Colon (tissue), 2 donors: ENCODE measurements at regions not wholly inside any gene's neighbourhood (a gene's known extent, or its start where the extent isn't known, plus 50 kb on each side); places are given as distances from the start of the nearest gene placed in this dataset.
A peak's percentile ranks its signal among the peaks of the same experiment; 100 is the strongest.
"Not testable (repeated sequence)": the region's sequence is repeated elsewhere in the genome, so short reads cannot be mapped to it uniquely, and the experiment has no call there.

ENCODE experiments used
- FAIRE-seq: peaks from 2 replicates; lab custom pipeline; 2012; peaks lifted over from hg19 to GRCh38; lab: Jason Lieb, UNC
- donor health status: control.
- donor health status: control.

DNA sequence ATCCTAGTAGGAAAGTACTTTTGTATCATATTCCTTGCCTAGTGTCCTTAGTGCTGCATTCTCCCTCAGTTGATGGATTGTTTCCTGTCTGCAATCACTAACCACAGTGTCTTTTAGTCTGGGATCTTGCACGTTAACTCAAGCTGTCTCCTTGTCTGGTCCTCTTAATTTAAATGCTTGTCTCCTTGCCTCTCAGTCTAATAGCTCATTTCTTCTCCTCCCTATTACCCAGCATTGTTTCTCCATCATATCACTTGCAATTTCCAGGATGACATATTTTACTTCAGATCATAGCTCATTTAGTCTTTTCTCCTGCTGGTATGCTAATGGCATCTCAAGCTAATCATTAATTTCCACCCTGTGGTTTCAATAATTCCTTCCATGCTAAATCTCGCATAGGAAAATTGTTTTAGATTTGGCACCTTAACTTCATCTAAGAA lies 2052.0 kb upstream of the C9orf72 start:
- no peak for FAIRE-seq

GRCh38 chr9:29625931-29626330 lies 2052.7 kb upstream of the C9orf72 start:
- FAIRE-seq: no peak

- FAIRE-seq: not testable (repeated sequence)
Measured at GRCh38 chr9:29628856-29629255, 2055.6 kb upstream of the C9orf72 start.

- FAIRE-seq: no peak
Measured at GRCh38 chr9:29637471-29638237, 2064.4 kb upstream of the C9orf72 start.

DNA sequence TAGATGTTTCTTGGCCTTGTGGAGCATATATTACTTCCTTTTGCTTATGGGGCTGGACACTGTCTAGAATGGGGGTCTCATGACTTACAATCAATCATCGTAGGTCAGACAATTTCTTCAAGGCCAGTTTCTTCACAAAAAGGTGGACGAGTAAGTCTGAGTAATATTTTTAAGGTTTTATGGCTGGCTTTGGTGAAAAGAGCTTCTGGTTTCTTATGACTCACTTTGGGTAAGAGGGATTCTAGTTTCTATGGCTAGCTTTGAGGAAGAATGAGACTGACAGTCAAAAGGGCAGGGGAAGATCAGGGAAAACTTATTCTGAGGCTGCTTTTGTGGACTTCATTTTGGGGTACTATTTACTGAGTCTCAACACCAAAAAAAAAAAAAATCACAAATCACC lies 2067.2 kb upstream of the C9orf72 start:
- FAIRE-seq: no peak

DNA sequence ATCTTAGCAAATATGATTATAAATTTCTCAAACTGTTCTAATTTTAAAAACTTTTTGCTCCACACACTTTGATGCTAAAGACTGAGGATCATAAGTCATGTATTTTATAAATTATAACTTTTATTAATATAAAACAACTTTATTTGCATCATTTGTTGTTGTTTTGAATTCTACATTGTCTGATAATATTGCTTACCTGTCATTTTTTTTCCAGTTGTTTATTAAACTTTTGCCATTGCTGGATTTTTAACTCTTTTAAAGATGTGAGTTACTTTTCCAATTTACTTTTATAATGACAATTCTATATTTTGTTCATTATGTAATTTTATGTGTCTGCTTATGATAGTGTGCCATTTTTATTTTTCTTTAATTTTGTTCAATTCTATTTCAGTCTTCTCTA lies 2071.2 kb upstream of the C9orf72 start:
- peak; percentile 61 for FAIRE-seq

DNA sequence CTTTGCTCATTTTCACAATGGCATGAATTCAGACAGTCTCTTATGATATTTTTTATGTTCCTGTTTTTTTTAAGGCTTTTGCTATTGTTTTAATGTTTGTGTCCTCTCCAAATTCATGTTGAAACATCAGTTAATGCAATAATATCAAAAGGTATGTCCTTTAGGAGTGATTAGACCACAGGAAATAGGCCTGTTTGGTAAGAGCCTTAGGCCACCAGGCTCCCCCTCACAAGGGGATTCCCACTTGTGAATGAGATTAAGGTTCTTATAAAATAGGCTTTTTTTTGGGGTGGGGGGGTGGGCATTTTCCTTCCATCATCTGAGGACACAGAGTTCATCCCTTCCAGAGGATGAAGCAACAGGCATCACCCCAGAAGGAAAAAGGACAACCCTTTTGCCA lies 2074.2 kb upstream of the C9orf72 start:
- no peak for FAIRE-seq

DNA sequence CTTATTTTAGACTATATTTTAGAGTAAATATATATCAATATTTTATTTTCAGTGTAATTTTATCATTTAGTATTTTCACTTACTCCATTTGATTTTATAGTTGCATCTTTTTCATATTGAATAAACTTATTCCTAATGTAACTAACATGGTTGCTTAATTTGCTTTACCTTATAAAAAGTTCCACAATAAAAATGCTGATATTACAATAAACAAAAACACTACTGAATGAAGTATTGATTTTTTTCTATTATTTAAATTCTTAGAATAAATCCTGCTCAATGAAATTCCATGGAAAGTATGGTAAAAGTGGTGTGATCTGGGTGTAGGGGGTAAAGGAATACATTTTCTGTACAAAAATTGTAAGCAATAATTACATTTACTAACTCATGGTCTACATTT lies 2074.9 kb upstream of the C9orf72 start:
- no peak for FAIRE-seq

DNA sequence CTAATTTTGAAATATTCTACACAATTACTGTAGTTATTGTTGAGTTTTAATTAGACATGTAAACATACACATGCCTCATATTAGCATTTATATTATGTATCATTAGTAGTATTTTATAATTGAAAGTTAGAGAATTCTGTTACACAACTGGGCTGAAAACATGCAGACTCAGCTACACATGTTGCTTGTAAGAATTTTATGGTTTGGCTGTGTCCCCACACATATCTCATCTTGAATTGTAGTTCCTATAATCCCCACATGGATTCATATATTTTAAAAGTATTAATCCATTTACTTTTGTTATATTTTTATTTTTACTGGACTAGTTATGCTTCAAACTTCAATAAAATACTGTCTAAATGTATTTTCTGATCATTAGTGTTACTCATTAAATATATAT lies 2075.3 kb upstream of the C9orf72 start:
- FAIRE-seq: no peak

DNA sequence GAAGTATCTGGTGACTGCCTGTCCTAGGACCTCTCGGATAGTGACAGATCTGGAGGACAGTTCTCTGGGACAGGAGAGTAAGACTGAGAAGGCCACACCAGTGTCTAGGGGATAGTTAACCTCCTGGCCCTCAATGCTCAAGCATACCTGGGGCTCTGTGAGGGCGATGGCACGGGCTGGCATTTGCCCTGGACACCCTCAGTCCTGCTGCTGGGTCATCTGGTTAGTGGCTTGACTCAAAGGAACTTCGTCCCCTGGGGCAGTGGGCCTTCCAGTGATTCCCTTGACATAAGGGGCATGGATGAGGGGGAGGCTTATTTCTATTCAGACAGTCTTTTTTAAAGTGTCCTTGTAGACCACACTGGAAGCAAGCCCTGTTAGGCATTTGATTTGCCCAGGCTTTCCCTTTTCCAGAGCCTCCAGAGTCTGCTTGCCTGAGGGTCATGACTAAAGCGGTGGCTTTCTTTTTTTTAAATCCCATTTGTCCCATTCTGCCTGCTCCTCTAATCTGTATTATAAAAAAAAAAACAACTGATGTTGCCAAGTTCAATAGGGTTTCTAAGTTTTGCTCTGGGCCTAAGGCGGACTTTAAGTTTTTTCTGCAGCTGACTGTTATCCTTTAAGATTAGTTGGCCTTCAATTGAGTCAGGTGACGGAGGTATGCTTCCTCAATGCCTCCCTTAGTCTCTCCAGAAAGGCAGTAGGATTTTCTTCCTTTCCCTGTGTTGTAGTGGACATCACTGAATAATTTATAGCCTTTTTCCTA lies 2083.5 kb upstream of the C9orf72 start:
- no peak for FAIRE-seq

DNA sequence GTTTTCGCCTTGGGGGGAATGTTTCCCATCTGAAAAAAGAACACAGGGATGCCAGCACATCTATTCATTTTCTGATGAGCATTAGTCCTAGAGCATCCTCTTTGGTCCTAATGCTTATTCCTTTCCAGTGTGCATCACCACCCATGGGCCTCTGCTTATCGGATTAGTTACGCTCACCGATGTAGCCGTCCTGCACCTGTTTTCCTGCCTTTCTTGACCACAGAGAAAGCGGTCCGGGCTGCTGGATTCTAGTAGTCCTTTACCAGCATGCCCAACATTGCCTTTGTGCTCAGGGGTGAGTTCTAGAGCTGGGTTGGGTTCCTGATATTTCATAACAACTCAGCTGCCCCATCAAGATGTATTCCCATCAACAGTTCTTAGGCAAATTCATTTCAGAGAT lies 2084.5 kb upstream of the C9orf72 start:
- no peak for FAIRE-seq

GRCh38 chr9:29659014-29659413 lies 2085.7 kb upstream of the C9orf72 start:
- FAIRE-seq: no peak

- no peak for FAIRE-seq
Measured at GRCh38 chr9:29659736-29660135, 2086.5 kb upstream of the C9orf72 start.

GRCh38 chr9:29668732-29669131 lies 2095.5 kb upstream of the C9orf72 start:
- no peak for FAIRE-seq

DNA sequence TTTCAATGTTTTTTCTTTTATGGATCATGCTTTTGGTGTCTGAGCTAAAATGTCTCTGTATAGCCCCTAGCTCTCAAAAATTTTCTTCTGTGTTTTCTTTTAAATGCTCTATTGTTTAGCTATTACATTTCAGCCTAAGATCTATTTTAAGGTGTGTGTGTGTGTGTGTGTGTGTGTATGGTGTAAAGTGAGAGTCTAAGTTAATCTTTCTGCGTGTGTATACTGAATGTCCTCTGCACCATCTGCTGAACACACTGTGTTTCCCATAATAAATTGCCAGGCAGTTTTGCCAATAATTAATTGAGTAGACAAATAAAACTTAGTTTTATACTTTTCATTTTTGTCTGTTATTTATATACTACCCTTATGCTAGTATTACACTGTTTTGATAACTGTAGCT lies 2096.3 kb upstream of the C9orf72 start:
- no peak for FAIRE-seq

- FAIRE-seq: no peak
Measured at GRCh38 chr9:29685531-29685930, 2112.2 kb upstream of the C9orf72 start.

DNA sequence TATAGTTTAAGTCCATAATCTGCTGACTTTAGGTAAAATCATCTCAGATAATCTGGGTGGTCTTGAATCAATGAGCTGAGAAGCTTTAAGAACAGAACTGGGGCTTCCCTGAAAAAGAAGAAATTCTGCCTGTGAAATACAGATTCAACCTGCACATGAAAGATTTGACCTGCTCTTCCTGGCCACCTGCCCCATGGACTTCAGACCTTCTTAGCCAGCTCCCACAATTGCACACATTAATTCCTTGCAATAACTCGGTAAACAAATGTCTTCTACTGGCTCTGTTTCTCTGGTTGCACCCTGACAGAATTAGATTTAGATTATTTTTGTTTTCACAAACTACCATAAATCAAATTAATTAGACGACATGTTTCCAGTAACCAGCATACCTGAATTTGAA lies 2117.9 kb upstream of the C9orf72 start:
- no peak for FAIRE-seq

DNA sequence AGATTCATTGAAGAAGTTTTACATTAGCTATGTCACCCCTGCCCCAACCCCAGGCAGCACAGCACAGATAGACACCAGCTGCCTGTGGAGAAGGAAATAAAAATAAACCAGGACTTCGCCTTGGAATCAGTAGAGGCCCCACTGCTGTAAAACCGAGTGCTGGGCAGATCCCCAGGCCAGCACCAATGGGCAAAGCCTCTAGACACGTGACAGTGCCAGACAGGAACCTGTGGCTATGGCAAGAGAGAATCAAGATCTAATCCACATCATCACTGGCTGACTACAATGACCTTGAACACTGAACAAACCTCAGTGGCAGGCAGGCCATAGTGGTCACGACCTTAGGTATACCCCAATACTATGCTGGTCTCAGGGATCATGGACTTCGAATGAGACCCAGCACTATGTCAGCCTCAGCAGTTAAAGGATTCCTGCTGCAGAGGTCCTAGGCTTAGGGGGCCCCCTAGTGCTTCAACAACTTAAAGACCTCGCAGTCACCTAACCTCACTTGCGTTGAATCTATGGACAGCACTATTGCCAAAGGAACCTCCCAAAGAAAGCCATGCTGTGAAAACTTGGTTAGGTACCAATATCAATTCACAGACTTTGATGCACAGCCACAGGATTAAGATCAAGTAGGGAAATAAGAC lies 2118.6 kb upstream of the C9orf72 start:
- FAIRE-seq: no peak

DNA sequence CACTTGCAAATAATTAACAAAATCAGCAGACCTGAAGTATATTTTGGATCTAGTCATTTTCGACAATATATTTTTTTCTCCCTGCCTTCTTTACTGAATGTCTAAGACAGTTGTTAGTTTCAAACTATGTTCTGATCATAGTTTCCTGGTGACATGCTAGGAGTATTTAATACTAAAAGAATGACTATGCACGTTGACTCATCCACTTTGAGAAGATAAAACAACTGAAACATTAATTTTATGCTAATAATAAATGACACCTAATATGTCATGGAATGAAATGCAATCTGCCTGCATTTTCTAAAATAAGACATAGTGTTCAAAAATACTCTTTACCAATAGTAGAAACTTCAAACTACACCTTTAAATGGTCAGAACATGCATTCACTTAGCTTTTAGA lies 2123.7 kb upstream of the C9orf72 start:
- no peak for FAIRE-seq

- FAIRE-seq: no peak
Measured at GRCh38 chr9:29701559-29701958, 2128.3 kb upstream of the C9orf72 start.

GRCh38 chr9:29701971-29702370 lies 2128.7 kb upstream of the C9orf72 start:
- FAIRE-seq: no peak

DNA sequence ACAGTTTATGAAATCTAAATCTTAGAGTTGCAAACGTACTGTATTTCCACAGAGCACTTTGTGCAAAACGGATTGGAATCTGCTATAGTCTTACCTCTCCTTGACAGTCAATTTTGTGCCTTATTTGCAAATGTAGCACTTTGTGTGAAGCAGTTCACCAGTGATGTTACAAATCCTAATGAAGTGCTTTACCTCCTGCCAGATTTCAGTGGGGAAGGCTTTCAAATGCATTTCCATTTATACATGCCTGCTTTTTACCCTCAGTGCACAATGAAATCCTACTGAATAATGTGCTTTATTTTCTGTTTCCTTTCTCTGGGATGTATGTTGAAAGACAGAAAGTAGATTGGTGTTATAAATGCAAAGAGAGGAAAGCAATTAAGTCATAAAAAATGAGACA lies 2141.6 kb upstream of the C9orf72 start:
- FAIRE-seq: no peak

GRCh38 chr9:29717631-29718030 lies 2144.3 kb upstream of the C9orf72 start:
- no peak for FAIRE-seq
